ENCODE measurements at regions not wholly inside any gene's neighbourhood (a gene's known extent, or its start where the extent isn't known, plus 50 kb on each side); places are given as distances from the start of the nearest gene placed in this dataset.

DNA sequence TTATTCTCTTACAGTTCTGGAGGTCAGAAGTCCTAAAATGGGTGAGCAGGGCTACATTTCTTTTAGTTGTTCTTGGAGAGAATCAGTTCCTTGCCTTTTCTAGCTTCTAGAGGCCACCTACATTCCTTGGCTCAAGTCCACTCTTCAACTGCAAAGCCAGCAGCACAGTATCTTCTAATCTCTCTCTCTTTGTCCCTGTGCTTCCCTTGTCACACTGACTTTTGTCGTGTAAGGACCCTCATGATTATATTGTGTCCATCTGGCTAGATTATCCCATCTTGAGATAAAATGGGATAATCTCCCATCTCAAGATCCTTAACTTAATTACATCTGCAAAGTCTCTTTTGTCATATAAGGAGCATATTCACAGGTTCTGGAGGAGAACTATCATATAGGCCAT, 359.0 kb downstream of the ADRA2A start:
- H3K9me3 Mint-ChIP-seq = peaks cover 7% of the 10 kb centered on the region; the same call in 1 of the 2 replicates
- no peak for TF ChIP-seq ZNF138 (CRISPR knock-in tag; conservative IDR thresholded peaks at IDR 0.05)
- ATAC-seq (no peak), DNase-seq (ENCODE audit: low spot score) (no peak)
- CTCF ChIA-PET = no interaction called here
- no peaks in the 10 kb centered on the region; the same call in 1 of the 2 replicates for H3K36me3 Mint-ChIP-seq
- H3K27ac Mint-ChIP-seq = no peak overlapping the region
- POLR2A ChIA-PET = no interaction called here
- H3K27me3 Mint-ChIP-seq (ENCODE audit: low read depth) = no peaks in the 10 kb centered on the region
- H3K4me1 Mint-ChIP-seq = peaks cover 15% of the 10 kb centered on the region
- H3K4me3 Mint-ChIP-seq = no peak overlapping the region

DNA sequence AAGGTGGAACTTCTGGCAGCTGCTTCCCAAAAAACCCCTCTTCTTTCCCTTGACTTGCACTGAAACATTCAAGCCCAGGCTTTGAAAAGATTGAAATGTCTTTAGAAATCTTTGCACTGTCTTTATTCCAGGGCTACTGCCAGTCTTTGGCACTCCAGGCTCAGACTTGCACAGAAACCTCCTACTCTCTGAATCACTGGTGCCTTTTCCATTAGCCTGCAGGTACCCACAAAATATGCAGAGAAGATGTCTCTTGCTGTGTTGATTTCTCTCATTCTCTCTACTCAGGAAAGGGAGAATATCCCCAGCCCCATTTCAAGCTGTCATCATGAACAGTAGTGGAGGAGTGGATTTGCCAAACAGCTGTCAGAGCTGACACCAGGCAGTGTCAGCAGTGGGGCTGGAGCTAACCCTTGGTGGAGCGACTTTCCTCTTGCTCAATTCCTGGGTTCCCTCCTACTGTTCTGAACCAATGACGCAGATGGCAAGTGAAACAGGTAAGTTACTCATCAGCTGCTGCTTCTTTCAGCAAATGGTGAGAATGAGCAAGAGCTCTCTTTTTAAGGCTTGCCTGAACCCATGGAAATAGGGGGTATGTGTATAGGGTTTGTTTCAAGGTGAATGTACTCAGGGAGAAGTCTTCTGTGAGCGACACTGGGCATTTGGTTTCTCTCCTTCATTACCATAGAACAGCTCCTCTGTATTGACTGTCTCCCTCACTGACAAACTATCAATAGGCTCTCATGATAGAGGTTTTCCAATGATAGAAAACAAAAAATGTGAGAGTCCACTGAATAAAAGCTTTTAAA, 362.4 kb downstream of the ADRA2A start:
- no peak for TF ChIP-seq CBFB (CRISPR knock-in tag; IDR thresholded peaks at IDR 0.05; ENCODE audit: low read depth)
- H3K4me1 Mint-ChIP-seq = peaks cover 15% of the 10 kb centered on the region
- H3K9me3 Mint-ChIP-seq = peaks cover 15% of the 10 kb centered on the region
- ATAC-seq (no peak), DNase-seq (ENCODE audit: low spot score) (no peak)
- ChIA-PET POLR2A (no interaction called here), CTCF (interaction anchor here (1.1 kb wide), 1 partner anchor 363 kb away, joined by 6 read pairs; the partner anchor contains the start of gene ADRA2A)
- no peak overlapping the region for H3K4me3 Mint-ChIP-seq
- H3K36me3 Mint-ChIP-seq = no peaks in the 10 kb centered on the region
- no peaks in the 10 kb centered on the region for H3K27me3 Mint-ChIP-seq (ENCODE audit: low read depth)
- peak overlapping the region; percentile 38; the same call in 1 of the 2 replicates for H3K27ac Mint-ChIP-seq

DNA sequence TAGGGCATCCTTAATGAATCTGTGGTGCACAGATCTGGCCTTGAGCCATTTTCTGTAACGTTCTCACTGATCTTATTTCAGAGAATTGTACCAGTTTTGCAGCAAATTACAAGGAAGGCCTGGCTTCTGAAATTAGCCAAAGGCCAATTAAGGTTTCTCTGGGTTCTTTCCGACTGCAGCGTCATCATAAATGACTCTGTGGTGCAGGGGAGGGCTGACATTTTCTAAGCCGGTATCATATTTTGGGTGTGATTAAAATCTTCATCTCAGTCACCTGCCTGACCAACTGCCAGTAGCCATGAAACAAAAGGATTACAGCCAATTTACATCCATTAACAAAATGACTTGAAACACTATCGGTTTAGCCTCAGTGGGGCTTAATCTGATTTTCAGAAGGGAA, 363.7 kb downstream of the ADRA2A start:
- H3K9me3 Mint-ChIP-seq = peaks cover 15% of the 10 kb centered on the region
- no peak for DNase-seq (ENCODE audit: low spot score)
- H3K27ac Mint-ChIP-seq = no peak overlapping the region
- H3K4me3 Mint-ChIP-seq = no peak overlapping the region
- CTCF ChIA-PET = interaction anchor here (1.1 kb wide), 1 partner anchor 364 kb away, joined by 6 read pairs; the partner anchor contains the start of gene ADRA2A
- no peaks in the 10 kb centered on the region for H3K36me3 Mint-ChIP-seq
- H3K27me3 Mint-ChIP-seq (ENCODE audit: low read depth) = no peaks in the 10 kb centered on the region
- TF ChIP-seq, protein P1, sequence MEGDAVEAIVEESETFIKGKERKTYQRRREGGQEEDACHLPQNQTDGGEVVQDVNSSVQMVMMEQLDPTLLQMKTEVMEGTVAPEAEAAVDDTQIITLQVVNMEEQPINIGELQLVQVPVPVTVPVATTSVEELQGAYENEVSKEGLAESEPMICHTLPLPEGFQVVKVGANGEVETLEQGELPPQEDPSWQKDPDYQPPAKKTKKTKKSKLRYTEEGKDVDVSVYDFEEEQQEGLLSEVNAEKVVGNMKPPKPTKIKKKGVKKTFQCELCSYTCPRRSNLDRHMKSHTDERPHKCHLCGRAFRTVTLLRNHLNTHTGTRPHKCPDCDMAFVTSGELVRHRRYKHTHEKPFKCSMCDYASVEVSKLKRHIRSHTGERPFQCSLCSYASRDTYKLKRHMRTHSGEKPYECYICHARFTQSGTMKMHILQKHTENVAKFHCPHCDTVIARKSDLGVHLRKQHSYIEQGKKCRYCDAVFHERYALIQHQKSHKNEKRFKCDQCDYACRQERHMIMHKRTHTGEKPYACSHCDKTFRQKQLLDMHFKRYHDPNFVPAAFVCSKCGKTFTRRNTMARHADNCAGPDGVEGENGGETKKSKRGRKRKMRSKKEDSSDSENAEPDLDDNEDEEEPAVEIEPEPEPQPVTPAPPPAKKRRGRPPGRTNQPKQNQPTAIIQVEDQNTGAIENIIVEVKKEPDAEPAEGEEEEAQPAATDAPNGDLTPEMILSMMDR (IDR thresholded peaks at IDR 0.05) = no peak
- TF ChIP-seq CREB1 (CRISPR knock-in tag; IDR thresholded peaks at IDR 0.05) (no peak), MYBL2 (CRISPR knock-in tag; IDR thresholded peaks at IDR 0.05) (no peak), ELF4 (CRISPR knock-in tag; IDR thresholded peaks at IDR 0.05; ENCODE audit: low read depth) (no peak), NFE2L1 (CRISPR knock-in tag; IDR thresholded peaks at IDR 0.05) (no peak), TEAD1 (CRISPR knock-in tag; IDR thresholded peaks at IDR 0.05) (no peak), SOX15 (CRISPR knock-in tag; IDR thresholded peaks at IDR 0.05) (no peak)
- TF ChIP-seq, protein P2, sequence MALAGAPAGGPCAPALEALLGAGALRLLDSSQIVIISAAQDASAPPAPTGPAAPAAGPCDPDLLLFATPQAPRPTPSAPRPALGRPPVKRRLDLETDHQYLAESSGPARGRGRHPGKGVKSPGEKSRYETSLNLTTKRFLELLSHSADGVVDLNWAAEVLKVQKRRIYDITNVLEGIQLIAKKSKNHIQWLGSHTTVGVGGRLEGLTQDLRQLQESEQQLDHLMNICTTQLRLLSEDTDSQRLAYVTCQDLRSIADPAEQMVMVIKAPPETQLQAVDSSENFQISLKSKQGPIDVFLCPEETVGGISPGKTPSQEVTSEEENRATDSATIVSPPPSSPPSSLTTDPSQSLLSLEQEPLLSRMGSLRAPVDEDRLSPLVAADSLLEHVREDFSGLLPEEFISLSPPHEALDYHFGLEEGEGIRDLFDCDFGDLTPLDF (CRISPR knock-in tag; IDR thresholded peaks at IDR 0.05) = no peak
- TF ChIP-seq, protein P3, sequence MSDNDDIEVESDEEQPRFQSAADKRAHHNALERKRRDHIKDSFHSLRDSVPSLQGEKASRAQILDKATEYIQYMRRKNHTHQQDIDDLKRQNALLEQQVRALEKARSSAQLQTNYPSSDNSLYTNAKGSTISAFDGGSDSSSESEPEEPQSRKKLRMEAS (CRISPR knock-in tag; IDR thresholded peaks at IDR 0.05) = no peak
- no peak for ATAC-seq
- H3K4me1 Mint-ChIP-seq = peaks cover 15% of the 10 kb centered on the region
- POLR2A ChIA-PET = no interaction called here

DNA sequence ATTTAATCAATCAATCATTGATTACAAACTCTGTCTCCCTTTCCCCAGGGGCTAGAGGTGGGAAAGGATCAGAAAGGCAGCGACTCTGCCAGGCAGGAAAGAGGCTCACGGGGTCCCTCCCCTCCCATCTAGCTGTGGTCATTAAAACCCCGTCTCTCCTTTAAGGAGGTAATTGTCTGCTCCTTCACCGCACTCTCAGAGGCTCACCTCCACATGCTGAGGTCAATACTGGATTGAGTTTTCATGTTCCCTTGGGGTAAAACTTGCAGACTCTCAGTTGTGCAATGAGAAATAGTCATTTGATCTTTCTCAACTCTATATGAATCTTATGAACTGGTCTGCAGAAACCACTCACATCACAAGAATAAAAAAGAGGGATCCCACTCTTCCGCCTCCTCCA, 368.8 kb downstream of the ADRA2A start:
- Mint-ChIP-seq H3K9me3 (peaks cover 35% of the 10 kb centered on the region), H3K4me1 (peaks cover 7% of the 10 kb centered on the region), H3K4me3 (no peak overlapping the region), H3K27ac (no peak overlapping the region), H3K36me3 (no peaks in the 10 kb centered on the region), H3K27me3 (ENCODE audit: low read depth) (no peaks in the 10 kb centered on the region)
- no peak for DNase-seq (ENCODE audit: low spot score)
- peak; percentile 62 for ATAC-seq
- TF ChIP-seq, protein P1 (IDR thresholded peaks at IDR 0.05) = no peak
- TF ChIP-seq CREM (CRISPR knock-in tag; IDR thresholded peaks at IDR 0.05) (no peak), ZNF138 (CRISPR knock-in tag; conservative IDR thresholded peaks at IDR 0.05) (no peak), CBFB (CRISPR knock-in tag; IDR thresholded peaks at IDR 0.05; ENCODE audit: low read depth) (no peak)
- TF ChIP-seq, protein P4, sequence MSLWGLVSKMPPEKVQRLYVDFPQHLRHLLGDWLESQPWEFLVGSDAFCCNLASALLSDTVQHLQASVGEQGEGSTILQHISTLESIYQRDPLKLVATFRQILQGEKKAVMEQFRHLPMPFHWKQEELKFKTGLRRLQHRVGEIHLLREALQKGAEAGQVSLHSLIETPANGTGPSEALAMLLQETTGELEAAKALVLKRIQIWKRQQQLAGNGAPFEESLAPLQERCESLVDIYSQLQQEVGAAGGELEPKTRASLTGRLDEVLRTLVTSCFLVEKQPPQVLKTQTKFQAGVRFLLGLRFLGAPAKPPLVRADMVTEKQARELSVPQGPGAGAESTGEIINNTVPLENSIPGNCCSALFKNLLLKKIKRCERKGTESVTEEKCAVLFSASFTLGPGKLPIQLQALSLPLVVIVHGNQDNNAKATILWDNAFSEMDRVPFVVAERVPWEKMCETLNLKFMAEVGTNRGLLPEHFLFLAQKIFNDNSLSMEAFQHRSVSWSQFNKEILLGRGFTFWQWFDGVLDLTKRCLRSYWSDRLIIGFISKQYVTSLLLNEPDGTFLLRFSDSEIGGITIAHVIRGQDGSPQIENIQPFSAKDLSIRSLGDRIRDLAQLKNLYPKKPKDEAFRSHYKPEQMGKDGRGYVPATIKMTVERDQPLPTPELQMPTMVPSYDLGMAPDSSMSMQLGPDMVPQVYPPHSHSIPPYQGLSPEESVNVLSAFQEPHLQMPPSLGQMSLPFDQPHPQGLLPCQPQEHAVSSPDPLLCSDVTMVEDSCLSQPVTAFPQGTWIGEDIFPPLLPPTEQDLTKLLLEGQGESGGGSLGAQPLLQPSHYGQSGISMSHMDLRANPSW (CRISPR knock-in tag; conservative IDR thresholded peaks at IDR 0.05; ENCODE audit: low read depth) = no peak
- TF ChIP-seq, protein P5, sequence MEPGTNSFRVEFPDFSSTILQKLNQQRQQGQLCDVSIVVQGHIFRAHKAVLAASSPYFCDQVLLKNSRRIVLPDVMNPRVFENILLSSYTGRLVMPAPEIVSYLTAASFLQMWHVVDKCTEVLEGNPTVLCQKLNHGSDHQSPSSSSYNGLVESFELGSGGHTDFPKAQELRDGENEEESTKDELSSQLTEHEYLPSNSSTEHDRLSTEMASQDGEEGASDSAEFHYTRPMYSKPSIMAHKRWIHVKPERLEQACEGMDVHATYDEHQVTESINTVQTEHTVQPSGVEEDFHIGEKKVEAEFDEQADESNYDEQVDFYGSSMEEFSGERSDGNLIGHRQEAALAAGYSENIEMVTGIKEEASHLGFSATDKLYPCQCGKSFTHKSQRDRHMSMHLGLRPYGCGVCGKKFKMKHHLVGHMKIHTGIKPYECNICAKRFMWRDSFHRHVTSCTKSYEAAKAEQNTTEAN (CRISPR knock-in tag; IDR thresholded peaks at IDR 0.05) = no peak
- CTCF ChIA-PET = no interaction called here
- POLR2A ChIA-PET = no interaction called here

Data from WTC11 (cell line).